ENCODE measurements at regions not wholly inside any gene's neighbourhood (a gene's known extent, or its start where the extent isn't known, plus 50 kb on each side); places are given as distances from the start of the nearest gene placed in this dataset.

DNA sequence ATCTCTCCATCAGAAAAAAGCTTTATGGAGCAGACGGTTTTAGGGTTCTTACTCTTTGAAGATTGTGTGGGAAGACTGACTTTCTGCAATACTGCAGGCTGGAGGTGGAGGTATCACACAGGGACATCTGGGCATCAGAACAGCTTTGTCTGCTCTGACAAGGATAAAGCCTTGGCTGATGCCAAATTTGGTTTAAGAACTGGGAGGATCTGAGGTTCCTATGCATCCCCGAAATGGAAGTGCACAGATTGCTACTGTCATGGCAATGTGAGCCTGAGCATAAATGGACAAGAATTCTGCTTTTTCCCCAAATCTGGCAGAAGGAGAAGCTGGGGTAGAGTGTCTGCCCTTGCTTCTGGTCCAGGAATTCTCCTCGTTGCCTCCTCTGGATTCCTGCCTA lies 424.3 kb downstream of the SLC4A3 start:
- DNase-seq (ENCODE audit: low spot score), result no peak

DNA sequence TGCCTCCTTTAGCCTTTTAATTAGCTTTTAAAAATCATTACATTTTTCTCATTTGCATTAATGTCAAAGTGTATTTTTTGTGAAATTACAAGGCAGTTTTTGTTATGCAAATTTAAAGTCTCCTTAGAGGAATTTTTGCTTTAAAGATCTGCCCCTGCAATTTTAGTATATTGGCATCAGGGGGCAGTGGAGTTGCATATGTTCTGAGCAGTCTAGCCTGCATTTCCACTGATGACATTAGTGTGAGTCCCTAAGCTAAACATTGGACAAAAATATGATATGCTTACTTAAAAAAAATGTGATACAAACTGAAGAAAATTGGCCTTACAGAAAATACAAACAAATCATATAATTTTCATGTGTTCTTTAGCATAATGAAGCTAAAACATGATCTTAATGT lies 426.5 kb downstream of the SLC4A3 start:
- DNase-seq (ENCODE audit: low spot score), result no peak

DNA sequence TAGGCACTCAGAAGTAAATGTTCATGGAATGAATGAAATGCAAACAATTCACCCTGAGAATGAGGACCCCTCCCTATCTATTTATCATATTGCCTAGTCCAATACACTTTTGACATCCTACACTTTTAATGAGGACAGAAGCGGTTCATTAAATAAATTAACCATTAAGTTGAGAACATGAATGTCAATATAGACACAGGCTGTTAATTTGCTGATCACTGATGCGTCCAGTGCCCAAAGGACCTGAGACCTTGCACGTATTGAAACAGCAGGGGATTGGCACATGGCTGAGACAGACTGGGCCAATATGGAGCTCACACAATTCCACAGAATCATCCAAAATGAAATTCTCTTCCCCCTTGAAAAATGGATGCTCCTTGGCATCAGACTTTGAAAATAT lies 430.0 kb downstream of the SLC4A3 start:
- DNase-seq (ENCODE audit: low spot score), result no peak

DNA sequence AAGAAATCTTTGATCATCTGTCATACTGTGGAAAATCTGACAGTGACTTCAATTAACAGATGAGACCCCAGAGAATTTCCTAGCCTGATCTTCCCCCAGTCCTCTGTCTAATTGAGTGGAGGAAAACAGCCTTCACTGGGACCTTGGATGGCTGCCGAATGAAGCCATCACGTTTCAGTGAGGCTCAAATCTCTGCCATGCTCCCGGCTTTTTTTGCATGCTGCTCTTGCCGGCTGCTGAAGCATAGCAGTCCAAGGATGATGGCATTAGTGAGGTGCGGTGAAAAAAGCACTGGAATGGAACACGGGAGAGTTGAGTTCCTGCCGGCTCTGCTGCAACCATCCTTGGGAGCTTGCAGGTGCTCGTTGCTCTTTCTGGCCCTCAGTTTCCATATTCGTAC lies 430.5 kb downstream of the SLC4A3 start:
- DNase-seq (ENCODE audit: low spot score), result no peak

DNA sequence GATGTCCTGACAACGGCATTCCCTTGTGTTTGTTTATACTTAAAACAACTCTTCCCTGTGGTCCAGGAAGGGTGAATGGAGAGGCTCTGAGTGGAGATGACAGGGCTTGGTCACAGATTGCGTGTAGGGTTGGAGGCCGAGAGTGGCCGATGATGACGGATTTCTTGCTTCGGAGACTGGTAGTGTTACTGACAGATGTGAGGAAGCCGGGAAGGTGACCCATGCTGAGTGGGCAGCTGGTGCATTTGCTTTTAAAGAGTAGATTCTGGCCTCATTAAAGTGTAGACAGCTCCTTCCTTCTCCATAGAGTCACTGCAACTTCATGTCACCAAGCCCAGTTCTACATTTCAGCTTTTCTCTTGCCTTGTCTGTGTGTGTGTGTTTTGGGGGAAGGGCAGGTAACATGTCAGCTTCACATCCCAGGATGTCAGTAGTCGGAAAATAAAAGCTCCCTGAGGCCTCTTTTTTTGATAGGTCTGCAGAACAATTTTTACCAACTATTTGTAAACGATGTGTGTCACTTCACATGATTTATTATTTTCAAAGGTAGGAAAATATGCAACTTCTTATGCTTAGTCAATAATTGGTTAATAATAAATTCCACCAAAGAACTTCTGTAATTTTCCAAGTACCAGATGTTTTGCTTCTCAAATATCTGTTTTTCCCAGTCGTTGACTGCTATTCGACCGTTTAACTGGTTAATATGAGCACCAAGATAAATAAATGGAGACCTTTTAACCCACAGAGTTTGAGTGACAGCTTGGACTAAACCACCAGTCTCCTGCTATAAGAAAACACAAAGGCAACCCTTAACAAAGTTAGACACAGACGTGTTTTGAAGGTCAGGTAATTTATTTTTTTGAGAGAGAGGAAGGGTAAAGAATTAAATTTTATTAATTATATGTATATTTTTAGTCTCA lies 436.9 kb downstream of the SLC4A3 start:
- no peak for DNase-seq (ENCODE audit: low spot score)

DNA sequence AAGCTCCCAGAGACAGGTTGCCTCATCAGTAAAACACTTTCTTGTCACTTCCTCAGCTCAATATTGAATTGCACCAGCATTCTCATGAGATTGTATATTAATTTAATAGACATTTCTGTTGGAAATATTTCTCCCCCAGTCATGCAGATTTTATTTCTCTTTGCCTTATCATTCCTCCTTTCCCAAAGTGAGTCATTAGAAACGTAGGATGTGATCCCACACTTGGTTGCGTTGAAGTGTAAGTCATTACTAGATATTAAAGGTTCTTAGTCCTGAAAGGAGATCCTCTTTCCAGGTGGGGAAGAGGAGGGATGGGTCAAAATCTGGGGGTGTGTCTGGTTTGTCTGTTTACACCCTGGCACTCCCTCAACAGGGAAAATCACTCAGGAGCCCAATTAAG lies 438.2 kb downstream of the SLC4A3 start:
- DNase-seq (ENCODE audit: low spot score), result no peak

DNA sequence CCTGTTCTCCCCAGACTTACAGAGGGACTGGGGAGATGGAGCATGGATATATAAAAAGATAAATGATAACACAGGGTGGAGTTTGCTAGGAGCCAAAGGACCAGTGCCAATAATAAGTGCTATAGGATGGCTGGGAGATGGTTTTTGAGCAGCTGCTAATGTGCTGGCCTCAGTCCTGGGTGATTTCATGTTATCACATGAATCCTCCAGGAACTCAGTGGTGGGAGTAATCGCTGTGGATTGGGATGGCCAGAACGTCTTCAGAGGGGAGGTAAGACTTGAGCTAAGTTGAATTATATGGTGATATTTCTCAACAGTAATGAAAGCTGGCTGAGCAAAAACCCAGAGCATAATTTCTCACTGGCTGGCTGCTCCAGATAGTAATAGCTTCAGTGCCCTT lies 441.4 kb downstream of the SLC4A3 start:
- DNase-seq (ENCODE audit: low spot score), result no peak

DNA sequence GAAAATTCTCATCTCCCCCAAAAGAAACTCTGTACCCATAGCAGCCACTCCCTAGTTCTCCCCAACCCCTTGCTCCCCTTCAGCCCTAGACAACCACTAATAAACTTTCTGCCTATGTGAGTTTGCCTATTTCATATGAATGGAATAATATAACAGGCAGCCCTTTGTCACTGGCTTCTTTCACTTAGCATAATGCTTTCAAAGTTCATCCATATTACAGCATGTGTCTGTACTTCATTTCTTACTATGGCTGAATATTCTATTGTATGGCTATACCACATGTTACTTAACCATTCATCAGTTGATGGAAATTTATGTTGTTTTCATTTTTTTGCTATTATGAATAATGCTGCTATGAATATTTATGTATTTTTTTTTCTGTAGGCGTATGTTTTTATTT lies 442.9 kb downstream of the SLC4A3 start:
- no peak for DNase-seq (ENCODE audit: low spot score)

DNA sequence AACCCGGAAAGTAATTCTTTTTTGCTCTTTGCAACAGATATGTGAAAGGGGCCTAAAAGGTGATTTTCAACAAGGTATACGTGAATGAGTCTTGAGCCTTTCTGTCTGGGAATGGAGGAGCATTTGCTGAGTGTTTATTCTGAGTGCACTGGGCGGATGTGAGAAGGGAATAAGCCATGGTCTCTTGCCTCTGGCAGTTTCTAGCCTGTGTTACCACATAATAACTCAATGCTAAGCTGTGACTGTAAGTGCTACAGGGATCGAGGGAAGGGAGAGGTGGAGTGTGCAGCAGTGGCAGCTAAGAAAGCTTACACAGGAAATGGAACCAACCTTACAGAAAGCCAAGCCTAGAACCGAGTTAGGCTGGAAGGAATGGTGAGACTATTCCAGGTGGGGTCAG lies 444.3 kb downstream of the SLC4A3 start:
- DNase-seq (ENCODE audit: low spot score), result no peak

DNA sequence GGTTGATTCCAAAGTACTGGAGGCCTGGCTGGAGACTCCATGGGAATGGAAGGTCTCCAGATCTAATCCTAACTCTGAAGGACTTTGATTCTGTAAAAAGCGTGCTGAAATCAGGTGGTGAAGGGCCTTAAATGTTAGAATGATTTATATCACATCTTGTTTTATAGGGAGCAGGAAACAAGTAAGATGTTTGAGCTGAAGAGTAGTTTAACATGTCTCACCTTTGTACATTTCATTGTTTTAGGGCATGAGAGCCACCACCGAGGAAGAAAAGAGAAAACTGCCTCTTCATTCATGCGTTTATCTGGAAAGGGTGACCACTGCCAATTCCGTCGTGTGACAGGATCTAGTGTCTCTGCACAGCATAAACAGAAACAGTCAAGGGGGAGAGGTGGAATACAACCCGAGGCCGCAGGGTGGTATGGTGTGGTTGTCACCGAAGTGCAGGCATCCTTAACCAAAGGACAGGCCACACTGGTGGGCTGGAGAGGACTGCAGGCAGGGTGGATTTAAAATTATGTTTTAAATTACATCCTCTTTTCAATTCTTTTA lies 445.3 kb downstream of the SLC4A3 start:
- DNase-seq (ENCODE audit: low spot score), result no peak

DNA sequence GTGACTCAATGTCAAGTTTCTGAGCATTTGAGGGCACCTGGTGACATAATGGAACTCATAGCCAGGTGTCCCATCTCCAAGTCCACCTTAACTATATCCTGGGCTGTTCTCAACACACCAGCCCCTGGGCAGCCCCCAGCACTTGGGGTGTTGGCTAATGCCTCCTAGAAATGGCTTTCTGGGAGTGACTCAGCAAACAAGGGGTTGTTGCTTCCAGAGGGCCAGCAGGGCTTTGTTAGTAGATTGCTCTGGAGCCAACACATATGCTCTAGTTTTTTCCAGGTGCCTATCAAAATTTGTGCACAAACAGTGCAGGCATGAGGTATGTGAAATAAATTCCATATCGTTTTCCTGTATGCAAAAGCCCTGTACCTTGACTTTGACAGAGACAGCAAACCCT lies 448.4 kb downstream of the SLC4A3 start:
- DNase-seq (ENCODE audit: low spot score), result no peak

DNA sequence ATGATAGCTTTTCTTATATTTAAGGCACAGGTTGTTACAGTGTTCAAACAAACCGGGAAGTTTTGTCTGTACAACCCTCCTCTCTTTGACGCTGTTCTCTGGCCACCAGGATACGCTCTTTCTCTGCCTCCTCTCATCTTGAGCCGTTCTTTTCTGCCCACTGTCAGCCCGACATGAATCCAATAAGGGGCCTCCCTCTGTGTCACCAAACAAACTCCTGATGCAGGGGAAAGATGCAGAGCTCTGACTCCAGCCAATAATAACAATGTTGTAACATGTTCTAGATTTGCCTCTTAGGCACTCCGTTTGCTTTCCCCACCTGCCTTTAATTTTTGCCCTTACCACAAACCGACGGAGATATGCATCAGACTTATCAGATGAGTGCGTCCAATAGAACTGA lies 449.3 kb downstream of the SLC4A3 start:
- DNase-seq (ENCODE audit: low spot score), result no peak

DNA sequence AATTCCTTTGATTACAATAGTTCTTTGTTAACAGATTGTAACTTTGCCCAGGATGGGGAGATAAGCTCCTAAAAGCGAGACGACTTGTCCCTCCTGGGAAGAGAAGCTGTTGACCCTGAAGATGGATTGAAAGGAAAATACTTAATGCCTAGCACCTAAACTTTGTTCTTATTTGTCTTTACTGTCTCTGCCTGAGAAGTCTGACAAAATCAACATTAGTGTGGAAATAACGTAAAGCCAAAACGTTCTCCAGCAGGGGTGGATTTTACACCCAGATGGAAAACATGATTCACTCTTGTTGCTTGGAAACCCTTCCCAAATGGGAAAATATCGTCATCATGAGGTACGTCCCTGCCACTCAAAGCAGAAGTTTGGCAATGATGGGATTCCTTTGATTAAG lies 450.1 kb downstream of the SLC4A3 start:
- DNase-seq (ENCODE audit: low spot score), result no peak

DNA sequence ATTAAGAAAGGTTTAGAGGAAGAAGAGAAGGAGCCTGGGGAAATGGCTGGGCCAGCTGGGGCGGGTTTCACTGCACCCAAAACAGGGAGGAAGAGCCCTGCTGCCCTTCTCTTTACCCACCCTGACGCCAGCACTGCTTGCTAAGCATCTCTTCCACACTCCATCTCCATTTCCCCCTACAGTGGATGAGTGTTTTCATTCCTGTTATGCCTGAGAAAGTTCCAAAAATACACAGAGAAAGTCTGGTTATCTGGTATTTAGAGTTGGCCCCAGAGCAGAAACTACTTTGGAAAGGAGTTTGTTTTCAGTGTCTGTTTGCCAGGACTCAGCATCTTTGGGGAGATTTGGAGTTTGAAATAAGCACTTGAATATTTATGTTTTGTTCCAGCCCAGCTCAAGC lies 451.0 kb downstream of the SLC4A3 start:
- DNase-seq (ENCODE audit: low spot score), result no peak

DNA sequence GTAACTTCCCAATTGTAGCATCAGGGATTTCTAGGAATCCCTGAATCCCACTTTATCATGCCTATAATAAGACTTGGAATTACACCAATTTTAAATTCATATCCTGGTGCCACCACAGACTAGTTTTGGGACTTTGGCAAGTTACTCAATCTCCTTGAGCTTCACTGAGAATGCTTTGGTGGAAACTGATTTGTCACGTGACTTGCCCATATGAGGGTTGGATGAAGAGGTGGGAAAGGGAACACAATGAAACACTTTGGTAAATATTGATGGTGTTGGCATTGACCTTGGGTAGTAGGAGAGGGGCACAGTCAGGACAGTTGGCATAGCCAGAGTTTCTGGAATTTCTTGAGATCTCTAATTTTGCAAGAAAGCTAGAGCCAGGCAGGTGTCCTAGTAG lies 452.2 kb downstream of the SLC4A3 start:
- no peak for DNase-seq (ENCODE audit: low spot score)

DNA sequence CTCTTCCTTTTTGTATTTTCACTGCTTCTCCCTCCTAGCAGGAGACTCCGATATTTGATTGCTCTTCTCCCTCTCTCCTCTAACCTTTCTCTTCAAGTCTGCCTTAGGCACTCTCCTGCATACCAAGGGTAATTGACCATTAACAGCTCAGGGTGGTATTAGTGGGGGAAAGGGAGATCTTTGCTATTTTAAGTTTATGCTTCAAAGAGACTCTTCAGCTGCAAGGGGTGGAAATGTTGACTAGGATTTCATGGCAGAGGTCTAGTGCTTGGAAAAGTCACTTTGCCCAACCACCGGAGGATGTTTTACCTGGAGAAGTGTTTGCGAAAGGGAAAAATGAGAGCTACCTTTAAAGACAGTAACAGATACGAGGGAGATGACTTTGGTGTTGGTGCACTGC lies 453.7 kb downstream of the SLC4A3 start:
- DNase-seq (ENCODE audit: low spot score), result no peak

DNA sequence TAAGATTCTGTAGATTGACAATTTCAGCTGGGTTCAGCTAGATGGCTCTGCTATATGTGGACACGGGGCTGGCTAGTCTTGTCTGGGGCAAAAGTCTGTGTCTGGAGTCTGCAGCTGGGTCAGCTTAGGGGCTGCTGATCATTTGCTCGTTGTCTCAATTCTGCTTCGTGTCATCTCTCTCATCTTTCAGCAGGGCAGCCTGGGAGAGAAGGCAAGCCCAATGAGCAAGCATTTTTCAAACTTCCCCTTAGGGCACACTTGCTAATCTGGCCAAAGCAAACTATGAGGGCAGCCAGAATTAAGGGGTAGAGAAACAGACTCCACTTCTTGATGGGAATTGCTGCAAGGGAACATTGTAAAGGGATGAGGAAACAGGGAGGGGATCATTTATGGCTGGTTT lies 462.6 kb downstream of the SLC4A3 start:
- DNase-seq (ENCODE audit: low spot score), result no peak

DNA sequence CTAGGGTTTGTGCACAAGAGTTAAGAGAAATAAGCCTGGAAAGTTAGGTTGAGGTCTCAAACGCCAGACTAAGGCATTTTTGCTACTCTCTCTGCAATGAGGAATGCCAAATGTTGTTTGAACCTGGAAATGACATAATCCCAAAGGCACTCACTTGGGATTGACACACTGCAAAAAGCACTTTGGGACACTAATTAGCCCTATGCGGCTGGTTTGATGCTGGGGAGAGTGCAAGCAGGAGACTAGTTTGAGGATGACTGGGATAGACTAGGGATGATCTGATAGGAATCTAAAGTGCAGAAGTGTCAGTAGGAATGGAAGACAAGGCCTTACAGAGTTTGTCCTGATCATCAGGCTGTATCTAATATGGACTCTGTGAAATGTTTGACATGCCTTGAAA lies 469.0 kb downstream of the SLC4A3 start:
- no peak for DNase-seq (ENCODE audit: low spot score)

DNA sequence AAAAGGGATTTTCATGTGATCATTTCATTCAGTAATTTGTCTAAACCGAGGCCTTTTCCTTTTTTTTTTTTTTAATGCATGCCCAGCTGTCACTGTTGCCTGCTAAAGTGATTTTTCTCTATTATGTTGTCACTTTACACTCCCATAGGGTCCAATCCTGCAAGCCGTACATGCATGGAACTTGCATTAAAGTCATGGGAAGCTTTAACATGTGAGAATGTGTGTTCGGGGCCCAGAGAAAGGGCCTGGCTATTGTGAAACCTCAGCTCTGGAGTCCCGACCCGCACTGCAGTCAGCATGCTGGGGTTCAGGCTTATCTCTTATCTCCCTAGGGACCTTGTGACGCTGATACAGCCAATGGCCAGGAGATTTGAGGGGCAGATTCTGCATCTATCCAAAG lies 474.6 kb downstream of the SLC4A3 start:
- DNase-seq (ENCODE audit: low spot score), result peak; percentile 25

DNA sequence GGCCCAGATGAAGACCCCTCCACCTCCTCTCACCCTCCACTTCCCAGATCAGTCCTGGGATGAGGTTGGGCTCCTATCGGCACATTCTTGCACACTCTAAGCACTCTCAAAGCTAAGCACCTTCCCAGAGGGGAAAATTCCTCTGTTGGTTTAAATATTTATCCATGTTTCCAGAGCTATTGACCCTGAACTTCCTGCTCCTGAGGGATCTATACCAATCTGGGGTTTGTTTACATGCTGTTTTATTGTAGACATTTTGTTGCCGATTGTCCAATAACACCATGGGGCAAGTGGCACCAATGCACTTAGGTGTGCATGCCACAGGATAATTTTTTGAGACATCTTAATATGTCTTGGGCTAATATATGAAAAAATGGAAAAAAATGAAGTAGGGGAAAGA lies 476.2 kb downstream of the SLC4A3 start:
- no peak for DNase-seq (ENCODE audit: low spot score)

DNA sequence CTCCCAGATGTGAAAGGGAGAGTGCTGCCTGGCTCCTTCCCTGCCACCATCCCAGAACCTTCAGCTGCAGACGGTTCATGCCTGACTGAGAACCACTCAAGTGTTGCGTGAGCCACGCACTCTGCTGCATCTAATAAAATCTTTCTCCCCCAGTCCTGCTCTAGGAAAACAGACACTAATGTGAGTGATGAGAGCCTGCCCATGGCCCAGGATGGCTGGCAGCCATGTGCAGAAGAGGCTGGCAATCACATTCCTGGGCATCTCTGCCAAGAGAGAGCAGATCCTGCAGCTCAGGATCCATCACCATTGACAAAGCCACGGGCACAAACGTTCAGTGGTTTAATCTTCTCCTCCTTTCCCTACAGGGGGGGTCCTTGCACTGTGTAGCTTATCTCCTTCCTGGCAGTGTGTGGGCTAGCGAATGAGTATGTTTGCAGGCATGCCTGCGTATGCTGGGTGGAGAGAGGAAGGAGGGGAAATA lies 477.5 kb downstream of the SLC4A3 start:
- DNase-seq (ENCODE audit: low spot score), result peak; percentile 31

DNA sequence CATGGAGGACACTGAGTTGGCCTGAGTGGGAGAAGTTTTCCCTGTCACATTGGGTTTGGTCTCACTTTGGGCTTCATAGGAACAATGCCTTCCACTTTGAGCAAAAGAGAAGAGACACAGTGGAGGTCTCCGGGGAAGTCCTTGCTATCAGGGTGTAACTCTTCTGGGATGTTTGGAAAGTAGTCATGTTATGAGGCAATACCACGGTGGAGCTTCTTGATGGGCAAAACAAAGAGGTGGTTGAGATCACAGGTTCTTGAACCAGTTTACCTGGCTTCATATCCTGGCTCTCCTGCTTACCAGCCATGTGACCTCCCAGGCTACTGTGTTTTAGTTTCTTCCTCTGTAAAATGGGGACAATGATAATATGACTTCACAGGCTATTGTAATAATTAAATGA lies 478.6 kb downstream of the SLC4A3 start:
- no peak for DNase-seq (ENCODE audit: low spot score)

DNA sequence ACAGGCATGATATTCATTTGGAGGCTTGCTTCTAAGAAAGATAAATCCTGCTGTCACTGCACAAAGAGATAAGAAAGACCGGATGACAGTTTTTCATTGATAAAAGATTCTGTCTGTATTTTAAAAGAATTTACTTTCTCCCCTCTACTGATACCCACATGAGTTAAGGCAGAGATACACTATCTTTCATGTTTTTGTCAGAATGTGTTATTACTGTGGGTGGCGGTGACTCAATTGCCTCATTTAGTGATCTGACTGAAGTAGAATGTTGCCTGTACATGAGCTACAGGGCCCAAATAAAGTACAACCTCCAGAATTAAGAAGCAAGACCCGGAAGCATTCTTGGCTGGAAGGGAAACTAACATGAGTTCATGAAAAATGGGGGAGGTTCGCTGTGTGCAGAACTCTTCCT lies 480.0 kb downstream of the SLC4A3 start:
- no peak for DNase-seq (ENCODE audit: low spot score)

DNA sequence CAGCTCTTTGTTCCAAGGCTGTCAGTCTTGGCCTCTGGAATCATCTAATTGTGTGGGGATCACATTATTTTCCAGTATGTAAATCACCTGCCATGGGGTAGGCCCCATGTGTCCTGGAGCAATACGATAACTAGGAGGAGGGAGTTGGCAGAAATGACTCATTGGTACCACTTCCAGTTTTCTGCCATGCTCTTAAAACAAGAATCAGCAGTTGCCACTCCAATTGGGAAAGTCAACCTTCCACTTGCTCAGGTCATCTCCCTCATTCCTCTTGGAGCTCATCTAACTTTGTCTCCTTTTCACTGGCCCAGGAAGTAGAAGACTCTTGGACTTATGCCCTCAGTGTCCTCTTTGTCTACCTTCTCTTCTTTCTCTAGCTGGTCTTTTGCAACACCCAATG lies 487.0 kb downstream of the SLC4A3 start:
- no peak for DNase-seq (ENCODE audit: low spot score)

Measured in D341Med (cell line).